ENCODE measurements at regions not wholly inside any gene's neighbourhood (a gene's known extent, or its start where the extent isn't known, plus 50 kb on each side); places are given as distances from the start of the nearest gene placed in this dataset.

DNA sequence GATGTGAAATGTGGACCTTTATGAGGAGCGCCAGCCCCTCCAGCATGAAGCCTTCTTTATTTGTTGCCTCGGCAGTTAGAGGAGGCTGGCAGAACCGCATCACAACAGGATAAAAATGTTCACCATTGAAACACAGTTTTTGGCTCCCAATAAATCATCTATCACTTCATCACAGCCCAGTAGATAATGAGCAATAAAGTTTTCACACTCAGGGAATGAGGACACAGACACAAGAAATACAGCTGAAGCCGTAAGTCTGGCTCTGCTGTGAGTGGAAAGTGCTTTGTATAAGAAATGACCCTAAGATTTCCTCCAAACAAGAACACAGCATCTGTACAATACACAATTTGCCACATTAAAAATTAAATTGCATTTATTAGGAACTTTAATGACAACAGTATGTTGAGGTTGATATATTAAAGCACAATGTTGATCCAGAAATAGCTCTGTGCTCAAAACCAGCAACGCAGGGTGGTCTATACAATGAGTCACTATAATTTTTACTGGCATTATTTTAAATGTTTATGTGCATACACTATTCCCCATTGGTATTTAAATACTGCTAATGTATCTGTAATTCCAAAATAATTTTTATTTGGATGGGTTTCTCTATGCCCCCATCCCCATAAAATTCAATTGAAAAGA, 301.8 kb upstream of the MGMT start:
- Mint-ChIP-seq H3K27me3 (ENCODE audit: low read depth, poor library complexity) (peaks cover 8% of the 10 kb centered on the region), H3K27ac (no peak overlapping the region), H3K36me3 (ENCODE audit: low read depth) (no peaks in the 10 kb centered on the region), H3K4me1 (peaks cover 16% of the 10 kb centered on the region), H3K9me3 (peaks cover 16% of the 10 kb centered on the region), H3K4me3 (no peak overlapping the region)
- no peak for DNase-seq
- TF ChIP-seq, protein P1, sequence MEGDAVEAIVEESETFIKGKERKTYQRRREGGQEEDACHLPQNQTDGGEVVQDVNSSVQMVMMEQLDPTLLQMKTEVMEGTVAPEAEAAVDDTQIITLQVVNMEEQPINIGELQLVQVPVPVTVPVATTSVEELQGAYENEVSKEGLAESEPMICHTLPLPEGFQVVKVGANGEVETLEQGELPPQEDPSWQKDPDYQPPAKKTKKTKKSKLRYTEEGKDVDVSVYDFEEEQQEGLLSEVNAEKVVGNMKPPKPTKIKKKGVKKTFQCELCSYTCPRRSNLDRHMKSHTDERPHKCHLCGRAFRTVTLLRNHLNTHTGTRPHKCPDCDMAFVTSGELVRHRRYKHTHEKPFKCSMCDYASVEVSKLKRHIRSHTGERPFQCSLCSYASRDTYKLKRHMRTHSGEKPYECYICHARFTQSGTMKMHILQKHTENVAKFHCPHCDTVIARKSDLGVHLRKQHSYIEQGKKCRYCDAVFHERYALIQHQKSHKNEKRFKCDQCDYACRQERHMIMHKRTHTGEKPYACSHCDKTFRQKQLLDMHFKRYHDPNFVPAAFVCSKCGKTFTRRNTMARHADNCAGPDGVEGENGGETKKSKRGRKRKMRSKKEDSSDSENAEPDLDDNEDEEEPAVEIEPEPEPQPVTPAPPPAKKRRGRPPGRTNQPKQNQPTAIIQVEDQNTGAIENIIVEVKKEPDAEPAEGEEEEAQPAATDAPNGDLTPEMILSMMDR (IDR thresholded peaks at IDR 0.05), result no peak

DNA sequence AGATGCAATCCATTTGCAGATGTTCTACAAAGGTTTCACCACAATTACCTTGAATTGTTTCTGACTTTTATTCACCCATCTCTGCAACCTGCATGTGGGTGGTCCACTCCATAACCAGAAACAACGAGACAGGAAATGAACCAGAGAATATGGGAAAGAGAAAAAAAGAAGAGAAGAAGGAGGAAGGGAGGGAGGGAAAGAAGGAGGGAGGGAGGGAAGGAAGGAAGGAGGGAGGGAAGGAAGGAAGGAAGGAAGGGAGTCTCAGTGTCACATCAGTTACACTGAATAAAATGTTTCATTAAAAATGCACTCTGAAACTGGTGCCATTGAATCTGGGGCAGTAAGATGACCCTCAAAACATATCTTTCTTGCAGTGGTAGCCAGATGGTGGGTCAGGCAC, 301.3 kb upstream of the MGMT start:
- peaks cover 8% of the 10 kb centered on the region for H3K27me3 Mint-ChIP-seq (ENCODE audit: low read depth, poor library complexity)
- TF ChIP-seq, protein P1 (IDR thresholded peaks at IDR 0.05), result no peak
- no peak overlapping the region for H3K4me3 Mint-ChIP-seq
- no peaks in the 10 kb centered on the region for H3K36me3 Mint-ChIP-seq (ENCODE audit: low read depth)
- peaks cover 16% of the 10 kb centered on the region for H3K4me1 Mint-ChIP-seq
- no peak for DNase-seq
- H3K27ac Mint-ChIP-seq, result no peak overlapping the region
- H3K9me3 Mint-ChIP-seq, result peaks cover 16% of the 10 kb centered on the region

DNA sequence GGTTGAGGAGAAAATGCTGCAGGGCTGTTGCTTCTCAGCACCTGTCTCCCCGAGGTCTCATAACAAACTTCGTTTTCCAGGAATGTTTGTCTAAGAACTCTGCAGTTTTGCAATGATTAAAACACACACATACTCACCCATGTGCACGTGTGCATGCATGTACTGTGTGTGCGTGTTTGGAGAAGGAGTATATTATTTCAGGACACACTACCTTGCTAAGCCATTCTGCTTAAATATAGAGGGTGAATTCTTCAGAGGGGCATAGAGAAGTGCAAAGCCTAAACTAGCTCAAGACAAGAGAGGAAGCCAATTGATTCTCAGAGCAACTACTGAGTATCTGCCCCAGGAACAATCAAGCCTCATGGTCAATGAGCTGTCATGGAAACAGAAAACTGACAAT, 298.4 kb upstream of the MGMT start:
- Mint-ChIP-seq H3K4me3 (no peak overlapping the region), H3K27ac (no peak overlapping the region), H3K36me3 (ENCODE audit: low read depth) (no peaks in the 10 kb centered on the region), H3K27me3 (ENCODE audit: low read depth, poor library complexity) (peaks cover 12% of the 10 kb centered on the region), H3K4me1 (peaks cover 5% of the 10 kb centered on the region), H3K9me3 (no peaks in the 10 kb centered on the region)
- TF ChIP-seq, protein P1 (IDR thresholded peaks at IDR 0.05), result no peak
- DNase-seq, result no peak

DNA sequence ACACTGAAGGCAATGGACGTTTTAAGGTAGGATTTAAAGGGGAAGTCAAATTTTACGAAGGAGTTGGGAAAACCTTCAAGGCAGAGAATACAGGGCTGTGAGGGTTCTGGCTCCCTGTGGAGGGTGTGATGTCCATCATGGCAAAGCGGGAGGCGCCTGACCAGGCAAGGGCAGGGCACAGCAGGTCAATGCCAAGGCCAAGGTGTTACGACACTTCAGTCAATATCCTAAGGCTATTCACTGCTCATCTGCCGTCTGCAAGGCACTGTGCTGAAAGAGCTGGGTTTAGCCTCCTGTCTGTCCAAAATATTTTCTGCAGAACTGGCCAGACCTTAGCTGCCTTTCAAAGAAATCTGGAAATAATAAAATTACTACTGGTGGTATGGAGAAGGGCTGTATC, 297.9 kb upstream of the MGMT start:
- no peak for DNase-seq
- Mint-ChIP-seq H3K27ac (no peak overlapping the region), H3K4me1 (peaks cover 7% of the 10 kb centered on the region), H3K9me3 (no peaks in the 10 kb centered on the region), H3K27me3 (ENCODE audit: low read depth, poor library complexity) (peaks cover 12% of the 10 kb centered on the region), H3K36me3 (ENCODE audit: low read depth) (no peaks in the 10 kb centered on the region), H3K4me3 (no peak overlapping the region)
- TF ChIP-seq, protein P1 (IDR thresholded peaks at IDR 0.05), result no peak

DNA sequence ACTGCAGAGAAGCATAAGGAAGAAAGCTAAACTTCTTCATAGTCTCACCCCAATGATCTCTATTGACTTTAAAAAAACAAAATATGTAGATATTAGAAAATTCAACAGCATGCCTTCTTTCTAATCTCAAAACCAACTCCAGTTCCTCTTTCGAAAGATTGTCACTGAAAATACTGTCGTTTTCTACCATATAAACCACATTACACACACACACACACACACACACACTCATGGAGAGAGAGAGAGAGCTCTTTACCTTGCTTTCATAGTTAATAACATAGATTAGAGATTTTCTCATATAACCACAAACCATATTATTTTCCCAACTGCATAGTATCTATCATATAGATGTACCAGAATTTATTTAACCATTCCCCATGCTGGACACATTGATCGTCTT, 296.2 kb upstream of the MGMT start:
- no peaks in the 10 kb centered on the region for H3K36me3 Mint-ChIP-seq (ENCODE audit: low read depth)
- no peak overlapping the region for H3K27ac Mint-ChIP-seq
- DNase-seq, result no peak
- TF ChIP-seq, protein P1 (IDR thresholded peaks at IDR 0.05), result no peak
- peaks cover 18% of the 10 kb centered on the region for H3K4me1 Mint-ChIP-seq
- H3K27me3 Mint-ChIP-seq (ENCODE audit: low read depth, poor library complexity), result peaks cover 16% of the 10 kb centered on the region
- H3K9me3 Mint-ChIP-seq, result no peaks in the 10 kb centered on the region
- H3K4me3 Mint-ChIP-seq, result no peak overlapping the region

DNA sequence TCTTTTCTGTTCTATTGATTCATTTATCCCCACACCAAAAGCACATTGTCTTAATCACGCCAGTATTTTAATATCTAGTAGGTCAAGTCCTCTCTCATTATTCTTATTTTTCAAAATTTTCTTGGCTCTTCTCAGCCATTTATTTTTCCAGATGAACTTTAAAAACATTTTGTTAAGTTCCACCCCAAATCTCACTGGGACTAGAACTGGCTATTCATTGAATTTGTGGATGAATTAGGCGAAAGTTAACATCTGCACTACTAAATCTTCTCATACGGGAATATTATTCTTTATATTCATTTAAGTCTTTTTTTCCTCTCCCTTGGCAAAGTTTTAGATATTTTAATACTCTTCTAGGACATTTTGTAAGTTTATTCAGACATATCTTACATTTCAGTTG, 295.2 kb upstream of the MGMT start:
- Mint-ChIP-seq H3K36me3 (ENCODE audit: low read depth) (no peaks in the 10 kb centered on the region), H3K9me3 (no peaks in the 10 kb centered on the region), H3K4me1 (peaks cover 28% of the 10 kb centered on the region), H3K27me3 (ENCODE audit: low read depth, poor library complexity) (peaks cover 13% of the 10 kb centered on the region), H3K27ac (no peak overlapping the region), H3K4me3 (no peak overlapping the region)
- DNase-seq, result no peak
- TF ChIP-seq, protein P1 (IDR thresholded peaks at IDR 0.05), result no peak
